GM18517 (cell line): ENCODE measurements at regions not wholly inside any gene's neighbourhood (a gene's known extent, or its start where the extent isn't known, plus 50 kb on each side); places are given as distances from the start of the nearest gene placed in this dataset.

ENCODE experiments used
- ATAC-seq: cut with Tn5 transposase; IDR thresholded peaks from one replicate; pipeline ENCODE4 v1.9.1; 2021; ENCODE audit warnings: mild to moderate bottlenecking, moderate library complexity; ENCODE audit not compliant: unreplicated experiment

DNA sequence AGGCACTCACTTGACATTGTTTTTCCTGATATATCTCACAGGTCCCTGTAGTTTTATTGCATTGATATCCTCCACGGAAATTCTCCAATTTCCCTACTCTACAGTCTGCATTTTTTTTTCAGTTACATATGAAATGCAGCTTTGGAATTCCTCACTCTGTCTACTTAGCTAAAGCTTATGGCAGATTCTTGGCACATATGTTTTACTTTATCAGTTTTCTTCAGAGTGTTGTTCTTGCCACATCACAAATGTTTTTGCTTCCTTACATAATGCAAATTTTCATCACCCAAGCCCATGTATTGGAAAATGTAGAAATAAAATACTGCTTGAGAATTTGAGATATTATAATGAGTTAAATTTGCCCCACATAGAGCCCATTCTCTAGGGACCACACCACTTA, 1895.1 kb downstream of the MRPL39 start:
- no peak for ATAC-seq

- no peak for ATAC-seq
Measured at GRCh38 chr21:23706431-23706830, 1900.8 kb downstream of the MRPL39 start.

DNA sequence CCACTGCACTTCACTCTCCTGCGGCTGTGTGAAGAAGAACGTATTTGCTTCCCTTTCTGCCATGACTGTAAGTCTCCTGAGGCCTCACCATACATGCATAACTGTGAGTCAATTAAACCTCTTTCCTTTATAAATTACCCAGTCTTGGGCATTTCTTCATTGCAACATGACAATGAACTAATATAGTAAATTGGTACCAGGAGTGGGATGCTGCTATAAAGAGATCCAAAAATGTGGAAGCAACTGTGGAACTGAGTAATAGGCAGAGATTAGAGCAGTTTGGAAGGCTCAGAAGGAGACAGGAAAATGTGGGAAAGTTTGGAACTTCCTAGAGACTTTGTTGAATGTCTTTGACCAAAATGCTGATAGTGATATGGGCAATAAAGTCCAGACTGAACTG, 1907.9 kb downstream of the MRPL39 start:
- no peak for ATAC-seq

DNA sequence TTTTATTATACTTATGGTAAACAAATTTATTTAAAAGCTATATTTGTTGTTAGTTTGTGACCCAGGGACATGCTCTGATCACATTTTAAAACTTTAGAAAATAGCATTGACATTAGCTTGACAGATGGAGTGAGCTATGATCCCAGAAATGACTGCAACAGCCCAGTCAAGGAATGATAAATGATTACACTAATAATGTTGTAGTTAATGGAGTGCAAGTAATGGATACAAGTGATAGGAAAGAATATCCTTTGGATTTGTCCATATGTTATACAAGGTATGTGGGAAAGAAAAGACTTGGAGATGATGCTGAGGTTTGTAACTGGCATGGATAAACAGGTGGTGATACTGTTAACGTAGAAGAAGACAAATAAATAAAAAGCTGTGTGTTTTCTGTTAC, 1908.7 kb downstream of the MRPL39 start:
- no peak for ATAC-seq

GRCh38 chr21:23695443-23695842, 1911.8 kb downstream of the MRPL39 start:
- ATAC-seq: no peak

DNA sequence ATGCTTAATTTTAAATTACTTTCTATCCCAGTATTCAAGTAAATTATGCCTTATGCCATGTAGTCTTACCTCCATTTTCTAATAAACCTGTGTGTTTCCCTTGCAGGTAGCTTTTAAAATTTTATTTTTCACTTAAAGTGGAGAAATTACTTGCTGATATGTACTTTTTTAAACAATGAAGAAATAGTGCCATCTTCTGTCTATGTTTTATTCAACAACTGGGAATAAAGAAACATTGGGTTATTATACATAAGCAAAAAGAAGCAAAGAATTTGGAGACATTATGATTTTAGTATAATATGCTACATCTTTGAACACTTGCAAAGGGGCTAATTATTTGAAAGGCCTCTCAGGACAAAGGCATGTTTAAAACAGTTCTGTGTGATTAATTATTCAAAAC, 1912.9 kb downstream of the MRPL39 start:
- no peak for ATAC-seq

- no peak for ATAC-seq
Measured at GRCh38 chr21:23690316-23690715, 1917.0 kb downstream of the MRPL39 start.

DNA sequence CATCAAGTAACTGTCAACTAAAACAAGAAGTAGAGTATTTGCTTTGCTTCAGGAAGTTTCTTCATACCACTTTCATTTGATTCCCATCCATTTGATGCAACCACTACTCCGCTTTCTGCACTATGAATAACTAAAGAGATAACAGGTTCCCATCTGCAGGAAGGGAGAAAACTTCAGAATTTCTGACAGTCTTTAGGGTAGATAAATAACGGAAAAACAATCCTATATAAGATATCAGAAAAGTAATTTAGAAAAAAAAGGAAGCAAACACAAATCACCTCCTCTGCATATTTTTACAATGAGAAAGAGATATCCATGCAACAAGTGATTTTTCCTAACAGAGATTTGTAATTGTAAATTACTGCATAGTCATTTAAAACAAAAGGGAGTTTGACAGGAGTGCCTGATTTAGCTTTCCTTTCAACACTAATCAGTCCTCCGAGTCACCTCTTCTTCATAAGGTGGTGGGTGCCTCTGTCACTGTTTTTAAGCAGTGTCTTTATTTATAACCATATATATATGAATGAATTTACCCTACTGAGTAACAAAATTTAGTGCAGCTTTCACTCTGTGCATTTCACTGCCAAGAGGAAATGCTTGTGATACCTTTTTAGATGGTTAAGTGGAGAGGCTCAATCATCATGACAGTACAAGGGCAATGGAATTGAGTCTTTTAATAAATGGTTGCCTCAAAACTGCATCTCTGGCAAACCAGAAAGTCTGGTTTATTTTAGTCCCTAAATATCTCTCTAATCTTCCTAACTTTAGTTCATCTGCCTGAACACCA, 1920.4 kb downstream of the MRPL39 start:
- ATAC-seq: no peak

DNA sequence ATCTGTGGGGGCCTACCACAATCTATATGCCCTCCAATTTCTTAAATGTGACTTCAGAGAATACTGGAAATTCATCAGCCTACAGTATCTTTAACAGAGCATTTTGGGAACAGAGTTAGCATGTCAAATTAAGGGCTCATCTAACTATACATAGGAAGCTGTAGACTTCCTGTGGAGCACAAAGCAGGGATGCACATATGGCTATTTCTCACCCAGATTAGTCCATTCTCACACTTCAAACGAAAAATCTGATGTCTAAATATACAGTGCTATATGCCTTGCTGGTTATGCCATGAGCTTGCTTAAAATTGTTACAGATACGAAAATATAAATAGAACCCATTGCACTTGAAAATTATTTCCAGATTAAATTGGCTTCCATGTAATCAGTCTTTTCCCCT, 1922.8 kb downstream of the MRPL39 start:
- ATAC-seq: no peak

GRCh38 chr21:23664193-23664694, 1943.0 kb downstream of the MRPL39 start:
- no peak for ATAC-seq

DNA sequence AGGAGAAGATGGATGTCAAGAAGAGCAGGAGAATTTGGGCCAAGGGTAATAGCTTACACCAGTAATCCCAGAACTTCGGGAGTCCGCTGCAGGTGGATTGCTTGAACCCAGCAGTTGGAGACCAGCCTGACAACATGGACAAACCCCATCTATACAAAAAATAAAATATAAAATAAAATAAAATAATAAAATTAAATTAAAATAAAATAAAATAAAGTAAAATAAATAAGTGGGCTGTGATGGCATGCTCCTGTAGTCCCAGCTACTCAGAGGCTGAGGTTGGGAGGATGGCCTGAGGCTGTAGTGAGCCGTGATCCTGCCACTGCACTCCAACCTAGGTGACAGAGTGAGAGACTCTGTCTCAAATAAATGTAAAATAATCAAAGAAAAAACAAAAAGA, 1946.7 kb downstream of the MRPL39 start:
- ATAC-seq: no peak

GRCh38 chr21:23644768-23645167, 1962.5 kb downstream of the MRPL39 start:
- no peak for ATAC-seq

DNA sequence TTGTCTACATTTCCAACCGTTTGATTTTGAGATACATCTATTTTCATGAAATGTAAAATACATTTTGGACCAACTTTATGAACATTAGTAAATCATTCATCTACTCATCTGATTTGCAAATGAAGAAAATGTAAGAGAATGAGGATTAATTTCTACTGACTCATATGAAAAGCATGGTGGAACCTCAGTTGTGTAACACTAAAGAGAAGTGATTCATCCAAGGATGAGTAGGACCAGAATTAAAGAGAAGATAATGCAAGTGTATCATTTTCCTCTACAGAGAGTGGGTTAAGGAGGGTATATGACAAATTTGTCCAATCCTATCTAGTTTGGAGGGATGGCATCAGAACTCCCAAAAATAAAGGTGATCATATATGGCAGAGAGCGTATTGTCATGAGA, 1967.6 kb downstream of the MRPL39 start:
- ATAC-seq: no peak

GRCh38 chr21:23638131-23638695, 1969.1 kb downstream of the MRPL39 start:
- no peak for ATAC-seq

DNA sequence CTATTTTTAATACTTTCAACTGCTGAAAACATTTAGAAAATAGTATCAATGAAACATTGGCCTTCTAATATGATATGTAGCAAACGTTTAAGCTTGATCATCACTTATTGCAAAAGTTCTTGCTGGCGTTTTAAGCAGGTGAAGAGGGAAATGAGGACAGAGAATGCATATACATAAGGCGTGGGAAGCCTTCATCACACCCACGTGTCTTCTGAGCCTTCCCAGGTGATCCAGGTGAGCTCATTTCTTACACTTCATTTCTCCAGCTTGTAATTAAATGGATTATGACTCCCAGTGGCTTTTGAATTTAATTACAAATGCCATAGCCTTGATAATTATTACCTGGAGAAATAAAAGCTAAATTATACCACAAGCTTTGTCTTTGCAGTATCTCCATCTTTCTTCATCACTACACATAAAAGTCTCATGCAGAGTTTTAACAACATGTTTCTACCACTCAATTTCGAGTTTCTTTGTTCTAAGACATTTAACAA, 1973.8 kb downstream of the MRPL39 start:
- no peak for ATAC-seq

DNA sequence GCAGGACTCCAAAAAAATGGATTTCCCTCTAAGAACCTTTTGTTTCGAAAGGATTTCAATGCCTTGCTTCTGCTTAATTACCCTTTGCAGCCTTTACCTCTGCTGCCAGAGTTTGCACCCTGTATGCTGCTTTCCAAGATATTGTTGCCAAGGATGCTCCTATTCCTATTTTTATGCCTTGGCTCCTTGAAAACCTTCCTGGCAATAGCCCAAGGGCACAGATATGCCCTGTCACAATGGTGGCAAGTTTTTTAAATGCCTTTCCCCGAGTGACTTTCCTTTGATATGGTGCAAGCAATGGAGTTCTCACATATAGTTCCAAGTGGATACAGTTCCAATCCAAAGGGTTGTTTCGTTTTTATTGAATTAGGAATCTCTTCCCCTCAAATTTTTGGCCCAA, 1983.0 kb downstream of the MRPL39 start:
- no peak for ATAC-seq

- no peak for ATAC-seq
Measured at GRCh38 chr21:23613014-23613413, 1994.3 kb downstream of the MRPL39 start.

DNA sequence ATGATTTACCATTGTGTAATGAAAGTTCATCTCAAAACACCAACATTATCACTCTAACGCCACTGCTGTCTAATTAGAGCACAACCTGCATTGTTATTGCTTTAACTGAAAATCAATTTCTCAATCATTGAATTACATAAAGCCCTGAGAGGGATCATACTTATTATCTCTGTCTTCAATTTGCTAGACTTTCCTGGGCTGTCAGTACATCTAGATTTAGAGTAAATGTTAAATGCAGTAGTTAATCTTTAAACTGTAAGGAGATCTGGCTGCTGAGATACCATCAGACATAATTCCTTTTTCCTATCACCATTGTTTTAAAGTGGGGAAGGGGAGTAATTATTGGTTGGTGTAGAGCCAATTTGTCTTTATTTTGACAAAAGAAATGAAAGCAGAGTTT, 1995.1 kb downstream of the MRPL39 start:
- ATAC-seq: no peak

DNA sequence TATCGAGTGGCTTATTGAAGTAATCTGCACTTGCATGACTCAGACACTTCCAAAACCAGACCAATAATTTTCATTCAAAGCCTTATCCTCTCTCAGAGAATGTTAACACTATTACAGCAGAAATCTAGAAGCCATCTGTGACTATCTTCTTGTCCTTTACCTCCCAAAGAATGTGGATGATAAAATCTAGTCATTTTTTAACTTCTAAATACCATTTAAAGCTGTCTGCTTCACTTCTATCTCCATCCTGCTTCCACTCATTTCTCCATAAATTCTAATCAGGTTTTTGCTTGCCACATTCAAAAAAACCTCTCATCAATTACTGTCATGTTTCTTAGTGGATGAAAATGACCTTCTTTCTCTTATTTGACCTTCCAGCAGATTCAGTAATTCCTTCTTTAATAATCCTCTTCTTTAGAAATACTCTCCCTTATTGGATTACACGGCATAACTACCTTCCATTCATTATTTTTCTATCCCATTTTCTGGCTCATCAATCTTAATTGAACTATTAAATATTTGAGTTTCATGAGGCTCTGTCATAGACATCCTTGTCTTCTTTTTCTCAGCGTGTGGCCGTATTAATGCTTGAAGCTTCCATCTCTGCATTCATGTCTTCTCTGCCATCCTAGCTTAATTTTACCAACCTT, 1999.4 kb downstream of the MRPL39 start:
- no peak for ATAC-seq

- ATAC-seq: no peak
Measured at GRCh38 chr21:23601549-23601948, 2005.7 kb downstream of the MRPL39 start.

DNA sequence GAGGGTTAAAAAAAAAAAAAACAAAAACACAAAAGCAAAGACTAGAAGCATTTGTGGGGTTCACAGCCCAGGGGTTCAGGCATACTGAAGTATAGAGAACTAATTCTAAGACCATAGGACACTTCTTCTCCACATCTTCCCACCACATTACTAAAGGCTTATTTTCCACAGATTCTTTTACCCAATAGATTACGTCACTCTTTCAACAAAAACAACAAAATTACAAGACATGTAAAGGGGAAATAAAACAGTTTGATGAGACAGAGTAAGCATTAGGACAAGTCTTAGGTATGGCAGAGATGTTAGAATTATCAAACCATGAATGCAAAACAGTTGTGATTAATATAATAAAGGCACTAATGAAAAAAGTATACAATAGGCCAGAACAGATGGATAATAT, 2013.7 kb downstream of the MRPL39 start:
- no peak for ATAC-seq

DNA sequence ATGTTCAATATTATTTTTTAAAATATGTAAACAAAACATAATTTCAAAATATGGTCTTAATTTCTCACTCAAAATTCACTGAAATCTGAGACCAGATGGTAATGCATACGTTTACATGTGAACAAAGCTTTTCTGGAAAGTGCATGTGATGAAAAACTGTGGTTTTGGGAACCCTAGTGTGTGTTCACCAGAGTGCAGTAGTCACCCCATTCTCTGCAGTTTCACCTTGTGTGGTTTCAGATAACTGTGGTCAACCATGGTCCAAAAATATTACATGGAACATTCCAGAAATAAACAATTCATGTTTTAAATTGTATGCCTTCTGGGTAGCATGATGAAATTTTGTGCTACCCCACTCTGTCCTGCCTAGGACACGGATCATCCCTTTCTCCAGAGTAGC, 2021.9 kb downstream of the MRPL39 start:
- no peak for ATAC-seq
